ENCODE measurements at regions not wholly inside any gene's neighbourhood (a gene's known extent, or its start where the extent isn't known, plus 50 kb on each side); places are given as distances from the start of the nearest gene placed in this dataset.

- Histone ChIP-seq H3K9me3 (ENCODE audit: control insufficient read depth in 5 of 5, low read length in 5 of 5) (peaks cover 0 to 4% (median 0%) of the 10 kb centered on the region in 5 donors), H3K4me1 (ENCODE audit: control insufficient read depth in 5 of 5, insufficient read depth in 5 of 5, low read length in 5 of 5) (no peaks in the 10 kb centered on the region), H3K4me3 (ENCODE audit: low read depth in 1 of 5, low read length in 5 of 5) (no peak overlapping the region), H3K27me3 (ENCODE audit: control insufficient read depth in 5 of 5, insufficient read depth in 4 of 5, low read length in 5 of 5) (no peaks in the 10 kb centered on the region), H3K27ac (ENCODE audit: low read depth, low read length) (no peak overlapping the region), H3K9ac (ENCODE audit: low read length in 5 of 5) (no peak overlapping the region), H3K36me3 (ENCODE audit: control insufficient read depth in 5 of 5, insufficient read depth in 5 of 5, low read length in 5 of 5) (no peaks in the 10 kb centered on the region)
Measured at GRCh38 chr6:9499709-9500108, 915.2 kb downstream of the TFAP2A start.

- Histone ChIP-seq H3K4me3 (ENCODE audit: low read depth in 1 of 5, low read length in 5 of 5) (no peak overlapping the region), H3K27me3 (ENCODE audit: control insufficient read depth in 5 of 5, insufficient read depth in 4 of 5, low read length in 5 of 5) (no peaks in the 10 kb centered on the region), H3K36me3 (ENCODE audit: control insufficient read depth in 5 of 5, insufficient read depth in 5 of 5, low read length in 5 of 5) (no peaks in the 10 kb centered on the region), H3K9ac (ENCODE audit: low read length in 5 of 5) (no peak overlapping the region), H3K4me1 (ENCODE audit: control insufficient read depth in 5 of 5, insufficient read depth in 5 of 5, low read length in 5 of 5) (no peaks in the 10 kb centered on the region), H3K27ac (ENCODE audit: low read depth, low read length) (no peak overlapping the region), H3K9me3 (ENCODE audit: control insufficient read depth in 5 of 5, low read length in 5 of 5) (peaks cover 0 to 4% (median 0%) of the 10 kb centered on the region in 5 donors)
Measured at GRCh38 chr6:9496837-9497236, 918.0 kb downstream of the TFAP2A start.

GRCh38 chr6:9494864-9495263 is 920.0 kb downstream of the TFAP2A start:
- no peaks in the 10 kb centered on the region for H3K27me3 ChIP-seq (ENCODE audit: control insufficient read depth in 5 of 5, insufficient read depth in 4 of 5, low read length in 5 of 5)
- no peaks in the 10 kb centered on the region for H3K4me1 ChIP-seq (ENCODE audit: control insufficient read depth in 5 of 5, insufficient read depth in 5 of 5, low read length in 5 of 5)
- H3K9me3 ChIP-seq (ENCODE audit: control insufficient read depth in 5 of 5, low read length in 5 of 5) = no peaks in the 10 kb centered on the region
- no peak overlapping the region for H3K27ac ChIP-seq (ENCODE audit: low read depth, low read length)
- H3K36me3 ChIP-seq (ENCODE audit: control insufficient read depth in 5 of 5, insufficient read depth in 5 of 5, low read length in 5 of 5) = no peaks in the 10 kb centered on the region
- H3K9ac ChIP-seq (ENCODE audit: low read length in 5 of 5) = no peak overlapping the region
- H3K4me3 ChIP-seq (ENCODE audit: low read depth in 1 of 5, low read length in 5 of 5) = no peak overlapping the region

GRCh38 chr6:9492790-9493189 is 922.1 kb downstream of the TFAP2A start:
- Histone ChIP-seq H3K36me3 (ENCODE audit: control insufficient read depth in 5 of 5, insufficient read depth in 5 of 5, low read length in 5 of 5) (no peaks in the 10 kb centered on the region), H3K9me3 (ENCODE audit: control insufficient read depth in 5 of 5, low read length in 5 of 5) (no peaks in the 10 kb centered on the region), H3K27me3 (ENCODE audit: control insufficient read depth in 5 of 5, insufficient read depth in 4 of 5, low read length in 5 of 5) (no peaks in the 10 kb centered on the region), H3K27ac (ENCODE audit: low read depth, low read length) (no peak overlapping the region), H3K4me3 (ENCODE audit: low read depth in 1 of 5, low read length in 5 of 5) (no peak overlapping the region), H3K9ac (ENCODE audit: low read length in 5 of 5) (no peak overlapping the region), H3K4me1 (ENCODE audit: control insufficient read depth in 5 of 5, insufficient read depth in 5 of 5, low read length in 5 of 5) (no peaks in the 10 kb centered on the region)

- Histone ChIP-seq H3K4me1 (ENCODE audit: control insufficient read depth in 5 of 5, insufficient read depth in 5 of 5, low read length in 5 of 5) (no peaks in the 10 kb centered on the region), H3K27ac (ENCODE audit: low read depth, low read length) (no peak overlapping the region), H3K9ac (ENCODE audit: low read length in 5 of 5) (no peak overlapping the region), H3K36me3 (ENCODE audit: control insufficient read depth in 5 of 5, insufficient read depth in 5 of 5, low read length in 5 of 5) (no peaks in the 10 kb centered on the region), H3K4me3 (ENCODE audit: low read depth in 1 of 5, low read length in 5 of 5) (no peak overlapping the region), H3K9me3 (ENCODE audit: control insufficient read depth in 5 of 5, low read length in 5 of 5) (no peaks in the 10 kb centered on the region), H3K27me3 (ENCODE audit: control insufficient read depth in 5 of 5, insufficient read depth in 4 of 5, low read length in 5 of 5) (peaks cover 0 to 3% (median 0%) of the 10 kb centered on the region in 5 donors)
Measured at GRCh38 chr6:9487128-9487527, 927.7 kb downstream of the TFAP2A start.

- no peak overlapping the region for H3K4me3 ChIP-seq (ENCODE audit: low read depth in 1 of 5, low read length in 5 of 5)
- no peaks in the 10 kb centered on the region for H3K9me3 ChIP-seq (ENCODE audit: control insufficient read depth in 5 of 5, low read length in 5 of 5)
- H3K4me1 ChIP-seq (ENCODE audit: control insufficient read depth in 5 of 5, insufficient read depth in 5 of 5, low read length in 5 of 5) = no peaks in the 10 kb centered on the region
- H3K9ac ChIP-seq (ENCODE audit: low read length in 5 of 5) = no peak overlapping the region
- H3K36me3 ChIP-seq (ENCODE audit: control insufficient read depth in 5 of 5, insufficient read depth in 5 of 5, low read length in 5 of 5) = no peaks in the 10 kb centered on the region
- H3K27ac ChIP-seq (ENCODE audit: low read depth, low read length) = no peak overlapping the region
- peaks cover 0 to 3% (median 0%) of the 10 kb centered on the region in 5 donors for H3K27me3 ChIP-seq (ENCODE audit: control insufficient read depth in 5 of 5, insufficient read depth in 4 of 5, low read length in 5 of 5)
Measured at GRCh38 chr6:9485992-9486391, 928.9 kb downstream of the TFAP2A start.

- H3K36me3 ChIP-seq (ENCODE audit: control insufficient read depth in 5 of 5, insufficient read depth in 5 of 5, low read length in 5 of 5) = no peaks in the 10 kb centered on the region
- H3K27me3 ChIP-seq (ENCODE audit: control insufficient read depth in 5 of 5, insufficient read depth in 4 of 5, low read length in 5 of 5) = peaks cover 0 to 3% (median 0%) of the 10 kb centered on the region in 5 donors
- no peak overlapping the region for H3K9ac ChIP-seq (ENCODE audit: low read length in 5 of 5)
- no peak overlapping the region for H3K27ac ChIP-seq (ENCODE audit: low read depth, low read length)
- H3K9me3 ChIP-seq (ENCODE audit: control insufficient read depth in 5 of 5, low read length in 5 of 5) = no peaks in the 10 kb centered on the region
- no peaks in the 10 kb centered on the region for H3K4me1 ChIP-seq (ENCODE audit: control insufficient read depth in 5 of 5, insufficient read depth in 5 of 5, low read length in 5 of 5)
- no peak overlapping the region for H3K4me3 ChIP-seq (ENCODE audit: low read depth in 1 of 5, low read length in 5 of 5)
Measured at GRCh38 chr6:9484686-9485085, 930.2 kb downstream of the TFAP2A start.

GRCh38 chr6:9484091-9484490 is 930.8 kb downstream of the TFAP2A start:
- Histone ChIP-seq H3K4me1 (ENCODE audit: control insufficient read depth in 5 of 5, insufficient read depth in 5 of 5, low read length in 5 of 5) (no peaks in the 10 kb centered on the region), H3K9ac (ENCODE audit: low read length in 5 of 5) (no peak overlapping the region), H3K27ac (ENCODE audit: low read depth, low read length) (no peak overlapping the region), H3K9me3 (ENCODE audit: control insufficient read depth in 5 of 5, low read length in 5 of 5) (no peaks in the 10 kb centered on the region), H3K27me3 (ENCODE audit: control insufficient read depth in 5 of 5, insufficient read depth in 4 of 5, low read length in 5 of 5) (peaks cover 0 to 3% (median 0%) of the 10 kb centered on the region in 5 donors), H3K4me3 (ENCODE audit: low read depth in 1 of 5, low read length in 5 of 5) (no peak overlapping the region), H3K36me3 (ENCODE audit: control insufficient read depth in 5 of 5, insufficient read depth in 5 of 5, low read length in 5 of 5) (no peaks in the 10 kb centered on the region)

- no peaks in the 10 kb centered on the region for H3K4me1 ChIP-seq (ENCODE audit: control insufficient read depth in 5 of 5, insufficient read depth in 5 of 5, low read length in 5 of 5)
- H3K27ac ChIP-seq (ENCODE audit: low read depth, low read length) = no peak overlapping the region
- H3K27me3 ChIP-seq (ENCODE audit: control insufficient read depth in 5 of 5, insufficient read depth in 4 of 5, low read length in 5 of 5) = peaks cover 0 to 2% (median 0%) of the 10 kb centered on the region in 5 donors
- H3K36me3 ChIP-seq (ENCODE audit: control insufficient read depth in 5 of 5, insufficient read depth in 5 of 5, low read length in 5 of 5) = no peaks in the 10 kb centered on the region
- no peak overlapping the region for H3K9ac ChIP-seq (ENCODE audit: low read length in 5 of 5)
- no peak overlapping the region for H3K4me3 ChIP-seq (ENCODE audit: low read depth in 1 of 5, low read length in 5 of 5)
- no peaks in the 10 kb centered on the region for H3K9me3 ChIP-seq (ENCODE audit: control insufficient read depth in 5 of 5, low read length in 5 of 5)
Measured at GRCh38 chr6:9482030-9482738, 932.7 kb downstream of the TFAP2A start.

GRCh38 chr6:9481292-9482029 is 933.4 kb downstream of the TFAP2A start:
- Histone ChIP-seq H3K9ac (ENCODE audit: low read length in 5 of 5) (no peak overlapping the region), H3K4me3 (ENCODE audit: low read depth in 1 of 5, low read length in 5 of 5) (no peak overlapping the region), H3K36me3 (ENCODE audit: control insufficient read depth in 5 of 5, insufficient read depth in 5 of 5, low read length in 5 of 5) (no peaks in the 10 kb centered on the region), H3K27me3 (ENCODE audit: control insufficient read depth in 5 of 5, insufficient read depth in 4 of 5, low read length in 5 of 5) (no peaks in the 10 kb centered on the region), H3K27ac (ENCODE audit: low read depth, low read length) (no peak overlapping the region), H3K4me1 (ENCODE audit: control insufficient read depth in 5 of 5, insufficient read depth in 5 of 5, low read length in 5 of 5) (no peaks in the 10 kb centered on the region), H3K9me3 (ENCODE audit: control insufficient read depth in 5 of 5, low read length in 5 of 5) (no peaks in the 10 kb centered on the region)

All from subcutaneous abdominal adipose tissue (tissue), 5 donors.